SIG-M5 treated with dmso at 0.1 percent for 504 hours (cell line): ENCODE measurements at regions not wholly inside any gene's neighbourhood (a gene's known extent, or its start where the extent isn't known, plus 50 kb on each side); places are given as distances from the start of the nearest gene placed in this dataset.

ENCODE experiments used
- DNase-seq: peaks from one replicate; lab custom pipeline; 2025; ENCODE audit not compliant: unreplicated experiment; lab: John Stamatoyannopoulos, UW

GRCh38 chr11:69413015-69413801, 68.3 kb upstream of the LINC01488 start:
- DNase-seq = no peak

- no peak for DNase-seq
Observed at GRCh38 chr11:69413993-69414392, 67.5 kb upstream of the LINC01488 start.

GRCh38 chr11:69414773-69415187, 66.7 kb upstream of the LINC01488 start:
- no peak for DNase-seq

- no peak for DNase-seq
Observed at GRCh38 chr11:69415411-69416142, 65.9 kb upstream of the LINC01488 start.

GRCh38 chr11:69416143-69416515, 65.3 kb upstream of the LINC01488 start:
- DNase-seq = no peak

GRCh38 chr11:69416762-69417698, 64.4 kb upstream of the LINC01488 start:
- DNase-seq = no peak

- no peak for DNase-seq
Observed at GRCh38 chr11:69417699-69418085, 63.8 kb upstream of the LINC01488 start.

- DNase-seq = no peak
Observed at GRCh38 chr11:69418576-69419296, 62.7 kb upstream of the LINC01488 start.

GRCh38 chr11:69419662-69420395, 61.6 kb upstream of the LINC01488 start:
- DNase-seq = no peak

- DNase-seq = no peak
Observed at GRCh38 chr11:69422645-69423044, 58.8 kb upstream of the LINC01488 start.

- no peak for DNase-seq
Observed at GRCh38 chr11:69423181-69423580, 58.3 kb upstream of the LINC01488 start.

GRCh38 chr11:69423611-69424385, 57.7 kb upstream of the LINC01488 start:
- DNase-seq = no peak

- DNase-seq = no peak
Observed at GRCh38 chr11:69424748-69425147, 56.7 kb upstream of the LINC01488 start.

- no peak for DNase-seq
Observed at GRCh38 chr11:69425444-69425843, 56.0 kb upstream of the LINC01488 start.

- no peak for DNase-seq
Observed at GRCh38 chr11:69425895-69426544, 55.4 kb upstream of the LINC01488 start.

GRCh38 chr11:69427337-69427736, 54.1 kb upstream of the LINC01488 start:
- DNase-seq = no peak

GRCh38 chr11:69427906-69428880, 53.3 kb upstream of the LINC01488 start:
- no peak for DNase-seq
